ENCODE measurements at regions not wholly inside any gene's neighbourhood (a gene's known extent, or its start where the extent isn't known, plus 50 kb on each side); places are given as distances from the start of the nearest gene placed in this dataset.

DNA sequence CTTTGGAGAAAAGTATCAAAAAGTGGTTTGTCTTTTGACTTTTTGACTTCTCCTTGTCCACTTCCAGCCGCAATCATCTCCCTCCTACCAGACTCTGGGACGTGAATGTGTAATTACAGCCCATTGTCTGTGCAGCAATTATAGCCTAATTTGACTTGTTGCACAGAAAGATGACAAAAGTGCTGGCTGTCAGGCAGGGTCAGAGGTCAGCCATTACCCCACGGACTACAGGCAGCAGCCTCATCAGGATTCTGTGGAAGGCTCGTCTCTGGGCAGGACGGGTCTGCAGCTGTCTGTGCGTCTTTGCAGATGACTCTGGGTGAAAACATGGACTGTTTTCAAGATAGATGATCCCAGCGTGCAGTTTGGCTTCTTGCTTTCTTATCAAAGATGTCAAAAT is 102.2 kb upstream of the EDNRB start:
- DNase-seq (ENCODE audit: low spot score) = no peak

DNA sequence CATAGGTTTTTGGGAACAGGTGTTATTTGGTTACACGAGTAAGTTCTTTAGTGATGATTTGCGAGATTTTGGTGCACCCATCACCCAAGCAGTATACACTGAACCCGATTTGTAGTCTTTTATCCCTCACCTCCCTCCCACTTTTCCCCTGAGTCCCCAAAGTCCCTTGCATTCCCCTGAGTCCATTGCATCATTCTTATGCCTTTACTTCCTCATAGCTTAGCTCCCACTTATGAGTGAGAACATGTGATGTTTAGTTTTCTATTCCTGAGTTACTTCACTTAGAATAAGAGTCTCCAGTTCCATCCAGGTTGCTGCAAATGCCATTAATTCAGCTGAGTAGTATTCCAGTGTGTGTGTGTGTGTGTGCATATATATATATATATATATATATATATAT is 97.2 kb upstream of the EDNRB start:
- DNase-seq (ENCODE audit: low spot score) = no peak

DNA sequence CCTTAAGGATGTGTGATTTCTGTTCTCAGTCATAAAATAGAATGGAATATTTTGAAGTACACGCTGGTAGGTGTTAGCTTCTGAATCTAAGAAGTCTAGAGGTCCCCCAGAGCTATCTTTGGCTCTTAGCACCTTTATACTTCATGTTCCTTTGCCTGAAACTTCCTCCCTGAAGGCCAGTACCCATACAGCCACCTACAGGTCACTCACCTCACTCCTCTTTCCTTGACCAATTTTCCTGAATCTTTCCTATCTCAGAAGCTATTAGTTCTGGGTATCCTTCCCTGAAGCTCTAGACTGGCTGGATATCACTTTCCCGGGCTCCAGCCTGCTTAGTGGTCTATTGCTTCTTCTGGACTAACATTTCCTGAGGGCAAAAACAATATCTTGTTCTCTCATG is 93.4 kb upstream of the EDNRB start:
- DNase-seq (ENCODE audit: low spot score) = no peak

DNA sequence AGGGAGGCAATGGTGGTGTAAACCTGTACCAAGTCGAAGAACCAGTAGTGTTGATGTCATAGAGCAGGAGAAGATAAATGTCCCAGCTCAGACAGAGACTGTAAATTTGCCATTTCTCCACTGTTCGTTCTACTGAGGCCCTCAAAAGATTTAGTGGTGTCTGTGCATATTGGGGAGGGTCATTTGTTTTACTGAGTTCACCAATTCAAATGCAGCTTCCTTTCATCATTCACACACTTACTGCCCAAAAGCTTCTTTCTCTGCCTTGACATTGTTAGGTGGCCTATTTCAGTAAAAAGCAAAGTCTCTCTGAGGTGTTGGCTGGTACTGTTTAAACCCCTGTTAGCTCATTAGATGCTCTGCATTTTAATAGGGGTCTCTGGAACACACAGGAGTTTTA is 86.2 kb upstream of the EDNRB start:
- DNase-seq (ENCODE audit: low spot score) = no peak

DNA sequence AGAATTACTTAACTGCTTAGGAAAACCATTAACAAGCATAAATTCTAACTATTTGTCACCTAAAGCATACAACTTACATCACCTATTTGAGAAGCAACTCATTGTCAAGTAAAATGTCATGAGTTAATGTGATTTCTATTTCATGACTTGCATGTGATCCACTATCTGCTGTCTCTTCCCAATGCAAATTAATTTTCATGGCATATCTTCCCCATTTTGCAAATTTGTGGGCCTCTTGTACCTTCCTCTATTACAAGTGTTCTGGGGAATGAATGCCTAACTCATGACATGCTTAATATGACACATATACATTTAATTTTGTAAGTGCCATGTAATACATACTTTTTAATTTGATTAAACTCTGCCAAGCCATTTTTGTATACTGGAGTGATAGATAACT is 81.1 kb upstream of the EDNRB start:
- DNase-seq (ENCODE audit: low spot score) = no peak

DNA sequence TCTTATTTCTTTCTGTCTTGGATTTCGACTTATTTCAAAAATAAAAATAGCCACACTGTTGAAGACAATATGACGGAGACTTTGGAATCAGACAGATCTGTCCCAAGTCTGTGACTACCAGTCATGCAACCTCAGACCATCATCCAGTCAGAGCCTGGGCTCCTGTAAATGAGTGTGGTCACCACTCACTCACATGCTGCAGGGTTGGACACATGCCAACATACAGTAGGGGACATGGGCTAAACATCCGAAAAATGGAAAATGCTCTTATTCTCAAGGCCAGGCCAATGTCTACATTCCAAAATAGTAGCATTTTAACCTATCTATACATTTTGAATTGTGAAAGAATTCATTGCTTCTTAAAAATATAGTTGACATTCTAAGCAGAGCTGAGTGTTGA is 75.5 kb upstream of the EDNRB start:
- DNase-seq (ENCODE audit: low spot score) = no peak

DNA sequence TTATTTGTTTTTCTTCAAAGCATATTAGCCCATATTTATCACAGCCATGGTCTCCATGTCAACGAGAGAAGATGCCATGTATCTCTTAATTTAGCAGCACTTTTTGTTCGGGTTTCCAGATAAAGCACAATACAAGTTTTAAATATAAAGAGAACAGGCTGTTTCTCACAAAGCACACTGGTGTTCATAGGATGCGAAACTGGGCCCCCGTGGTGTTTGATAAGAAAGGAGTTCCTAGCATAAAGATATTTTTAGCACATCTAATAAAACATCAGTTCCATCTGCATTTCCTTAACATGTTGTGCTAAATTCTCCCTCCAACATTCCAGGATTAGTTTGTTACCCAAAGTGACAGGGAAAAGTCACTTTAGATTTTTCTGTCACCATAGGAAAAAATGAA is 72.4 kb upstream of the EDNRB start:
- no peak for DNase-seq (ENCODE audit: low spot score)

DNA sequence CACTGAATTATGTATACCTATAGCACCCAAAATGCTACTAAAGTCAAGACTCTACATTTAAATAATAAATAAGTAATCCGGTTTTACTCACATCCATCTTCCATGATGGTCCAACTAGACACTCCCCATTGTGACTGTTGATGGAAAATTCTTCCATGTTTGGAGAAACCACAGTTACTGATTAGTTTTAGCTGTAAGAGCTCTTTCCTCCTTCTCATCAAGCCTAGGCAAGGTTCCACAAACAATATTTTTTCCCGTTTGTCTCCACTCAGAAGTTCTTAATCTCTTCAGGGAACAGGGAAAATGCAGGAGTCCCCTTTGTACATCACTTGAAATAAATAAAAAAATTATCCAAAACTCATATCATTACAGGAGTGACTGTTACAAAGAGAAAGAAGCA is 70.7 kb upstream of the EDNRB start:
- DNase-seq (ENCODE audit: low spot score) = no peak

DNA sequence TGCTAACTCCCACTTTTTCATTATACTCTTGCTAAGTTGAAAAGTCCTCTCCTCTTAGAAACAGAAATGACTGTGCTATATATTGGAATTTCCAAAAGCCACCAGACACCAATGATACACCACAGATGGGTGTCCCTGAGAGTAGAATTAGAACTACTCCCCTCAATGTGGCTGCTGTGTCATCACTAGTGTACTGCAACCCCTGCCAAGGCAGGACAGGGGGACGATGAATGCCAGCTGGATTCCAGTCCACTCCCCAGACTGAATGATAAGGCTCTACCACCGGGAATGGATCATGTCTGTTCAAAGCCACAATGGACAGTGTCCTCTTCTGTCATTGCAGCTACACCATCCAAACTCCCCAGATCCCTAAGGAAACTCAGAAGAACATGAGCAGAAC is 69.7 kb upstream of the EDNRB start:
- DNase-seq (ENCODE audit: low spot score) = no peak

DNA sequence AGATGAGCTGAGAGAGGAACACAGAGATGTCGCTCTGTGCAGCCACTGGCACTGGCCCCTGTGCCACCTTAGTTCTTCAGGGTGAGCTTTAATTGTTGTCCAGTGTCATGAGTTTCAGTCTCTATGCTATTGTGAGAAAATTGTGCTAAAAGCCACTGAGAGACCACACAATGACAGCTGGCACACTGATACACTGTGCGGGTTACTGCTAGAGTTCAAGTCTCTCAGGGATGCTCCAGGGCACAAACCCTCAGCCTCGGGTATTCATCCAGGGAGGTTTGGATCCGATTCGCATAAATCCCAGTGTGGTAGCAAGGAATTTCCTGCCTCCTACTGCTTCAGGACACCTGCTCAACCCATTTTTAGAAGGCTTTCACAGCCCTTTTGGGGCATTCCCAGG is 68.1 kb upstream of the EDNRB start:
- DNase-seq (ENCODE audit: low spot score) = no peak

DNA sequence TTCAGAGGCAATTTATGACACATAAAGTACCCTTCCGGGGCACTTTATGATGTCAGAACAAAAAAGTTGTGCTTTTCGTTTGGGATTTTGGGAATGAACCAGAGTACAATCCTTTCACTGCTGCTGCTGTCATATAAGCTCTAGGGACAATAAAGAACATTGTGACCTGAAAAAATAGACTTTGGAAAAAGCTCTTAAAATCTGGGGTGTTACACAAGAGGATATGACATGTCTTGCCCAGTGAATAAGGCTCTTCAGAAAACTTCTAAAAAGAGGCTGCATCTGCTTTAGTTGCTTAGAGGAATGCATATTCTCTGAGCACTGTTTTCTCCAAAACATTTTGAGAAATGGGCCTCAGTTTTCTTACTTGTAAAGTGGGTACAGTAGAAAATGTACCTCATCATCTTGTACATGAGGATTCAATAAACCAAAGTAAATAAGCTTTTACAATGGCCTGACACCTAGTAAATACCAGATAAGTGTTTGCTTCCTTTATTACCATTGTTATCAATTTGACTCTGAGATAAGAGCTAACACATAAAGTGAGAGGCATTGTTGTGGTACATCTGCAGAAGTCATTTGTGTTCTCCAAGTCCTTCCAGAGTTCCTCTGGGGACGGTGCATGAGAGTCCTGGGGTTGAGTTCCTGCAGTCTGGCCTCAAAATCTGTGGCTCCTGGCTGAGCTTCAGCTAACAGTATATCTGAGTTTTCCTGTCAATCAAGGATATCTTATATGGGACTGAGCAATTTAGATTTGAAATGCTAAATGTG is 67.4 kb upstream of the EDNRB start:
- no peak for DNase-seq (ENCODE audit: low spot score)

DNA sequence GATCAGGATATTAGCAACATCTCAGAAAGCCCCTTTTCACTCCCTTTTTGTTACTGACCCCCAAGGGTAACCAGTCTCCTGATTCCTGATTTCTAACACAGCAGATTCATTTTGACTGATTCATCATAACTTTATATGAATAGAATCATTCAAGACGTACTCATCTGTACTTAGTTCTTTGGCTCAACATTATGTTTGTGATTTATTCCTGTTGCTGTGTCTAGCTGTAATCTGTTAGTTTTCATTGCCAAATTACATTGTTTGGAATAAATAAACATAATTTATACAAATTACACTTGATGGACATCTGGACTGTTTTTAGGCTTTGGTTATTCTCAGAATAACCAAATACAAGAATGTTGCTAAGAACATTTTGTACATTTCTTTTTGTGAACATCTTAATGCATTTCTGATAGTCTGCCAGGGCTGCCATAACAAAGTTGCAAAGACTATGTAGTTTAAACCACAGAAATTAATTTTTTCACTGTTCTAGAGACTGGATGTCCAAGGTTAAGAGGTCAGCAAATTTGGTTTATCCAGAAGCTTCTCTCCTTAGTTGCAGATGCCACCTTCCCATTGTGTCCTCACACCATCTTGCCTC is 62.8 kb upstream of the EDNRB start:
- DNase-seq (ENCODE audit: low spot score) = no peak

DNA sequence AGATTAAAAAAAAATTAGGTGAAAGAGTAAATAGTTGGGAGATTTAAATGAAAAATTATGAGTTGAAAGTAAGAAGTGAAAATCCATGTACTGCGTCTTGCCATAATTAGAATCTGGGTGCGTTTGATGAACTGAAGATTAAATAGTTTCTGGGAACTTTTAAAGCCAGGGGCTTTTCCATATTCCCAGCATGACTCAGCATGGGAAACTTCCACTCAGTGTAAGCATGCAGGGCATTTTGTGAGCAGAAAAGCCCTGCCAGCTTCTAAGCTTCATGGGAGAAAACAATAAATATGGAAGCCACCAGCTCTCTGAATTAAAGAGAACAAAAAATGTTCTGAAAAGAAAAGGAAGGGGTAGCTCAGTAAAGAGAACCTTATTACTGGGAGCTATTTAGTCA is 62.0 kb upstream of the EDNRB start:
- no peak for DNase-seq (ENCODE audit: low spot score)

DNA sequence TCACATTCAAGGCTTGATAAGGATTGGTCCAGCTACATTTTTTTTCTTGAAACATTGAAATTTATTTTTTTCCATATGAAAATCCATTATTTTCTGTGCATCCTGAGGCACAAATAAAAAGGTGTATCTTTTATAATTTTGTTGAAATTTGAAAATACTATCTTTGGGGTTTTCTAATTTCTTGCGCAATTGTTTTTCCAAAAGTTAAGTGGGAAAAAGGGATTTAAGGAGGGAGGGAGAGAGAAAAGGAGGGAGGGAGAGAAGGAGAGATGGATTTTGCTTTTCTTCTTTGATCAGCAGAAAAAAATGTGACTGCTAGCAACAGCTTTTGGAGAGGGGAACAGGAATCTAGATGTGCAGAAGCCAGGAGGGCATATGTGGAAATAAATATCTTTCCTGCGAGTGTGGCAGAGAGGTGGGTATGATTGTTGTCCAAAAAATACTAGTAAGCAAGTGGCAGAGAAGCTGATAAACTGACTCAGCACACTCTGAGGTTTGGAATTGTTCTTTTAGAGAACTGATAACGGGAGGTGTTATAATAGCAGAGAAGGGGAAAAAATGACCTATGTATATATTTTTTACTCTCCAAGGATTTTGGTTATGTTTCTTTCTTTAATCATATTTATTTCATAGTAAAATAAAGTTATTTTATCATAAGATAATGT is 61.2 kb upstream of the EDNRB start:
- DNase-seq (ENCODE audit: low spot score) = no peak

DNA sequence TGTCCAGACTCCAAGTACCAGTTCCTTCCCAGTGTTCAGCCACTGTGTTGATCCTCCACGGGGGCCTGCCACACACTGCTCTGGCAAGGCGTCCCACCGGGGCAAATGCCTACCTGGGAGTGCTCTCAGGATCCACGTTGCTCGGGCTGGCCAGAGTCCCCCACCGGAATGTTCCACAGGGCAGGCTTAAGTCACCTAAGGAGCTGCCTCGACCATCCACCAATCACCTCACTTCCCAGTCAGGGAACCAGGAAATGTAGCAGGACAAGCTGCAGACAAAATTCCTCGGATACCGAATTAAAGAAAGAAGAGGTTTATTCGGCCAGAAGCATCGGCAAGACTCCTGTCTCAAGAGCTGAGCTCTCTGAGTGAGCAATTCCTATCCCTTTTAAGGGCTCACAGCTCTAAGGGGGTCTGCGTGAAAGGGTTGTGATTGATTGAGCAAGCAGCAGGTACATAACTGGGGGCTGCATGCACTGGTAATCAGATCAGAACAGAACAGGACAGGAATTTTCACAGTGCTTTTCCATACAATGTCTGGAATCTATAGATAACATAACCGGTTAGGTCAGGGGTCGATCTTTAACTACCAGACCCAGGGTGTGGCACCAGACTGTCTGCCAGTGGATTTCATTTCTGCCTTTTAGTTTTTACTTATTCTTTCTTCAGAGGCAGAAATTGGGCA is 56.9 kb upstream of the EDNRB start:
- no peak for DNase-seq (ENCODE audit: low spot score)

DNA sequence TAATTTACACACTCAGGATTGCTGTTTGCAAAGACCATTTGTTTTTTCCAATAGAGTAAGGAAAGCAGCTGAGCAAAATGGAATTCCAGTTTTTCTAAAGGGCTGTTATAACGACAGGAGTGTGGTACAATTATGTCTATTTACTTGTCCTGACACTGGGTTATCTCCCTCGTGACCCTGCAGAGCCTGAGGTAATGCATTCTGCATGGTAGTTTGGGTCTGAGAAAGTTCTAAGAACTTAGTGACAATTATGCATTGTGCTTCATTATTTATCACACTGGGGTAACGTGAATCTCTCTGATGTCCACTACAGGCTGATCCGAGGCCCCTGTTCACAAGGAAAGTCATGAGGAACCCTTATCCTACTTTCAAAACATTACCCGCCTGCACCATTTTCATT is 50.7 kb upstream of the EDNRB start:
- no peak for DNase-seq (ENCODE audit: low spot score)

Measured in CD4-positive, alpha-beta T cell treated with Interleukin-2 at 100 ng/mL for 4 hours (primary cell).